Testis (tissue), 2 donors: ENCODE measurements at regions not wholly inside any gene's neighbourhood (a gene's known extent, or its start where the extent isn't known, plus 50 kb on each side); places are given as distances from the start of the nearest gene placed in this dataset.

Source experiments
- CTCF ChIP-seq, 3 experiments: fragments of 450-650 bp in 2 of 3; fragments of 200-600 bp in 1 of 3; sonication (generic) in 1 of 3; IDR thresholded peaks; one replicate each; pipeline ENCODE4 v1.5.1; 2016 to 2019; ENCODE audit warnings: antibody characterized with exemption in 3 of 3, mild to moderate bottlenecking in 2 of 3, moderate library complexity in 1 of 3
- POLR2A ChIP-seq: fragments of 450-650 bp; IDR thresholded peaks from one replicate; pipeline ENCODE4 v1.6.1; 2017; ENCODE audit warnings: antibody characterized with exemption, mild to moderate bottlenecking, moderate library complexity

GRCh38 chr9:107404736-107405135, 84.8 kb downstream of the KLF4 start:
- no peak for TF ChIP-seq POLR2A
- no peak for TF ChIP-seq CTCF (IDR thresholded peaks at IDR 0.05)
